Skin of body (tissue), 1 donor: ENCODE measurements at regions not wholly inside any gene's neighbourhood (a gene's known extent, or its start where the extent isn't known, plus 50 kb on each side); places are given as distances from the start of the nearest gene placed in this dataset.
A peak's percentile ranks its signal among the peaks of the same experiment; 100 is the strongest.
"Not testable (repeated sequence)": the region's sequence is repeated elsewhere in the genome, so short reads cannot be mapped to it uniquely, and the experiment has no call there.

ENCODE experiments used
- DNase-seq: peaks from one replicate; lab custom pipeline; 2025; lab: John Stamatoyannopoulos, UW

DNA sequence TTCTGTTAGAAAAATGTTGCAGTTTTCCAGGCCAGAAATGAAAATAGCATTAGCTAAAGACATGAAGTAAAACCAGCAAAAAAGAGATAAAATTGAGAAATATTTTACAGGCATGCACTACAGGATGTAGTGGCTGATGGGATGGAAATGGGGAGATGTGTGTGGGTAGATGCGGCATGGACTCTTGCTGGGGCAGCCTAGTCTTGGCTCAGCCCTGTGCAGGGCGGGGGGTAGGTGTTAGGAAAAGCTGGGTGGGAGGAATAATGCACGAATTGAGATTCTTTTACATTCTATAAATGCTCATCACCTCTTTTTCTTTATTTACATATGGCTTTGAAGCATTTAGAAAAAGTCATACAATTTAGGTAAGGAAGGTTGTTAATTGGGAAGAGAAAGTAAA, 334.2 kb downstream of the NUP35 start:
- no peak for DNase-seq

DNA sequence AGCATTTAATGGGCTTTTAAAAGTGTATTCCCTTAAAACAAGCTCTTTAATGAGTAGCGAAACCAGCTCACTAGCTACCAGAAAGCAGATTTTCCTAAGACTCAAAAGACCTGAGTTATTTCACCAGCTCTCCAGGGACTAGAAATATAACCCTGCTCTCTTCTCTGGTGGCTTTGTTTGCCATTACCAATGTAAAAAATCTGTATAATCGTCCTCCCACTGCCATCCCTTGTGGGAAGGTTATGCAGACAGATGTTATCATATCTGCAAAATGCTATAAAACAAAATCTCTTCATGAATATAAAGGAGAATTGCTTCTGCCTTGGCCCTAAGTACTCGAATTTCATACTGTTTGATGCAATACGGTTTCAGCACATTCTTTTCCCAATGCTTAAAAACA, 335.2 kb downstream of the NUP35 start:
- peak; percentile 1 for DNase-seq

DNA sequence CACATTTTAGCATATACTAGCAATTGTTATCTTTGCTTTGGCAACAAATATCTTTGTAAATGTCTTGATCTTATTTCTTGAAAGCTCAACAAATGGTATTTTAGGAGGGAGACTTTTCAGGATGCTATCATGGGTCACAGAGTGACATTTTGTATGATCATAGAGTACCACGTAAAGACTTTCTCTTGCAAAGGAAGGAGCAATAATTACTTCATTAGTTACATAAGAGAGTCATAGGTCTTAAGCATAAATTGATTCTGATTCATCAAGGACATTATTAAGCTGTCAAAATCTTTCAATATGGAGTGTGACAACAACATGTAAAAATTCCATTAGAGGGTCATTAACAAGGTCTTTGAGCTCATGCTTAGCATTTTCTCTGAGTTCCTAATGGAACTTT, 339.6 kb downstream of the NUP35 start:
- no peak for DNase-seq

DNA sequence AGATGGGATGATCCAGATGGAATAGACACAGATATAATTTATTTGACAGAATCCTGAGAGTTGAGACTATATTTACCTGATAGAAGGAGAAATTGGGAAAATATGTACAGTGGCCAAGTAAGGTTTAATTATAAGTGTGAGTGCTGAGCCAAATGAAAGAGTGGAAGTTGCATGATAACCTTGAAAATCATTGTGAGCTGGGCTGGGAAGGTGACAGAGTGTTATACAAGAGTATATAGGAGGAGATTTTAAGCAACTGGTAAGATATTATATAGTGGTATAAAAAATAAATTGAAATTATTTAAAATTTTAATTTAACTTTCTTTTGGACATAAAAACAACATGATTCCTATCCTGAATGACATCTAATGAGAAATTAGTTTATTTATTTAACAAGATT, 340.8 kb downstream of the NUP35 start:
- no peak for DNase-seq

DNA sequence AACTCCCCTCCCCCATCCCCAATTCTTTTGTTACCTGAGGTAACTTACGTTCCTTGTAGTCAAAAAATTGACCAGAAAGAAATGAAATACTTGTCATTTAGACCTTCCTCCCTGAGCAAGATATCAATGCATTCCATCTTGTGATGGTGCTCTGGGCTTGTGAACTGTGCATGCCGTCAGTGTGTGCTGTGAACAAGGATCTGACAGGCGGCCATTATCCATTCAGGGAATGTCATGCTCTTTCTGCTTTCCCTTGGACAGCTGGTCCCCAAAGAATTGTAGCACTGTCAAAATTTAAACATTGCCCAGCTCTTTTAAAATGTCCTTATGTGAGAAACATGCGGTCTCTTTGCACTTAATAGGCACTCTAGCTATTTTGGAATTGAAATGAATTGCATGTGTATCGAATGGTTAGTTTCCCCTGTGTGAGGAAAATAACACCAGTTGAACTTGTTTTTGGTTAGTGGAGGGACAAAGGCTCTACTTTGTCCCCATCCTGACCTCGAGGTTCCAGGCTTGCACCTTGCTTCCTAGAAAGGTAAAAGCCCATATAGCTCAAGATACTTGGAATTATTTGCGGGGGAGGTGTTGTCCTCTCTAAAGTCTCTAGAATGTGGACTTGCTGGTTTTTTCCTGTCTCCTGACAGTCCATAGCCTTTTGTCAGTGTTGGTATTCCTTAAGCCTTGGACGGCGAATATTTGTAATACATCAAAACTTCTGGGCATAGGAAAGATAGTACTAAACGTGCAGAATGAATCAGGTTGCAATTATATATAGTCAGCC, 350.9 kb downstream of the NUP35 start:
- no peak for DNase-seq

DNA sequence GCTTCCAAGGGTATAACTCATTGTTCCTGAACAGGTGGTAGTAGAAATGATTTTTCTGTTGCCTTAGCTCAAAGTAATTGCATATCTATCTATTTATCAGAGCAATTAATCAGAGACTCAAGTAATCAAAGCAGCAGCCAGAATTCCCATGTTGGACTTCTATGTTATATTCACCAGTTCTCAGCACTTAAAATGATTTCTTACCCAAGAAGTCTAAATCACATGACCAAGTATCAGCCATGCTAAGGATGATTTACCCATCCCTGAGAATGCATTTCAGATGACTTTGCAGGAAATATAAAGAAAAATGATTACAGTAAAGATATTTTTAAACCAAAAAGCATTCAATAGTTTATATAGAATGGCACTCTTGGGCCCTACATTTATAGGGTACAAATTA, 352.2 kb downstream of the NUP35 start:
- no peak for DNase-seq

DNA sequence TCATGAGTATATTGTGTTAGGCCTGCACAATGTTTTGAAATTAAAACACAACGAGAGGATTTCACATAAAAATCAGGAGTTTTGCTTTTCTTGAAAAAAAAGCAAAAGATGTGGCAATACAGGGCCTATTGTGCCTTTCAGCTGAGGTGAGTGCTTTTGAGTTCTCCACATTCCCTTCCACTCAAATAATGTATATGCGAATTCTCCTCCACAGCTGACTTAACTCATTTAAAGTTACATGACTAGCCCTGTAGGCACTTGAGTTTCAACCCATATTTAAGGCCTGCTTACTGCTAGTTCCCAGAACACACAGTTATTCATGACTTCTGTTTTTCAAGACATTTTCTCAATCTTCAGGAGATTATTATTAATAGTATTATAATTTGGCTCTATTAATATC, 353.1 kb downstream of the NUP35 start:
- no peak for DNase-seq

DNA sequence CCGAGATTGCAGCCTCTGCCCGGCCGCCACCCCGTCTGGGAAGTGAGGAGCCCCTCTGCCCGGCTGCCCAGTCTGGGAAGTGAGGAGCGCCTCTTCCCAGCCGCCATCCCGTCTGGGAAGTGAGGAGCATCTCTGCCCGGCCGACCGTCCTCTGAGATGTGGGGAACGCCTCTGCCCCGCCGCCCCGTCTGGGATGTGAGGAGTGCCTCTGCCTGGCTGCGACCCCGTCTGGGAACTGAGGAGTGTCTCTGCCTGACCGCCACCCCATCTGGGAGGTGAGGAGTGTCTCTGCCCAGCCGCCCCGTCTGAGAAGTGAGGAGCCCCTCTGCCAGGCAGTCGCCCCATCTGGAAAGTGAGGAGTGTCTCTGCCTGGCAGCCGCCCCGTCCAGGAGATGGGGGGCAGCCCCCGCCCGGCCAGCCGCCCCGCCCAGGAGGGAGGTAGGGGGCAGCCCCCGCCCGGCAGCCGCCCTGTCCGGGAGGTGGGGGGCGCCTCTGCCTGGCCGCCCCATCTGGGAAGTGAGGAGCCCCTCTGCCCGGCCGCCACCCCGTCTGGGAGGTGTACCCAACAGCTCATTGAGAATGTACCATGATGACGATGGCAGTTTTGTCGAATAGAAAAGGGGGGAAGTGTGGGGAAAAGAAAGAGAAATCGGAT, 354.8 kb downstream of the NUP35 start:
- DNase-seq: not testable (repeated sequence)

DNA sequence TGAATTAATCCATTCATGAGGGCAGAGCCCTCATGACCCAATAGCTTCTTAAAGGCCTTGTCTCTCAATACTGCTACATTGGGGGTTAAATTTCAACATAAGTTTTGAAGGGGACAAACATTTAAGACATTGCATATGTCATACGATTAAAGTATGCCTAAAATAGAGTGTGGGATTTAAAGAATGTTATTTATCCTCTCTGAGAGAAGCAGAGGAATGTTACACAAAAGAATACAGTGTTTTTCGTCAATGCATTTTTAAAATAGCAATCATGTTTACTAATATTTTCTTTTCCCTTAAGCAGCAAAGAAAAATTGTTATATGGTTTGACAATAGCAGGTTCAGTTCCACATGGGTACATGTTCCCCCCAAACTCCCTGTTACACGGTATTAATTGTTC, 363.1 kb downstream of the NUP35 start:
- no peak for DNase-seq

DNA sequence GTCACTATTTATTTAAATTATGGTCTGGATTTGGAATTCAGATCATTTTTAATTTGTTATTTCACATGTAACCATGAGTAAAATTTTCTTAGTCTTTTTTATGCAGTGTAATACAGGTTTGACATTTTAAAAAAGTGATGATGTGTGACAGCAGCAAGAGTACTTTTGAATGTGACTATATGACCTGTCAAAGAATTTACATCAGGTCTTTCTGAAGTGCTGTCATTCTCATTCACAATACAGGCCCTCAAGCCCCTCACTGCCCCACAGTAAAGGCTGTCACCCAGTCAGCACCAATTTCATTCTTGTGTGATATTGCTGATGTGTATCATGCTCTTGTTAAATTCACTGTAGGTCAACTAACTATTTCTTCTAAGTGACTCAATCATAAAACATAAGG, 364.2 kb downstream of the NUP35 start:
- no peak for DNase-seq

DNA sequence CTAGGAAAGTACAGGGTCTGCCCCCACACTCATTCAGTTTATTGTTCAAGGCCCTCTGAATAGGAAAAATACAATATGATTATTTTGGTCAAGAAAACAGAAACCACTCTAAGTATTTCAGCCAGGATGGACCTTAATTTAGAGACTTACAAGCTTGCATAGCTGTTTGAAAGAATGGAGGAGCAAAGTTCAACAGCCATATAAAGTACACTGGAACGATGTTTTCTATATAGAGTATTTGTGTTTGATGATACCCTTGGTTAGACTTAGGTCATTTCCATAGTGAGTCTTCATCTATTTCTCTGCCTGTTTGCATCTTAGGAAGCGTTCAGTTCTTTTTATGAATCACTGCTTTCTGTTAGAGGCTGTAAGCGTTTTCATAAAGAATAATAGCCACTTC, 366.2 kb downstream of the NUP35 start:
- DNase-seq: no peak

DNA sequence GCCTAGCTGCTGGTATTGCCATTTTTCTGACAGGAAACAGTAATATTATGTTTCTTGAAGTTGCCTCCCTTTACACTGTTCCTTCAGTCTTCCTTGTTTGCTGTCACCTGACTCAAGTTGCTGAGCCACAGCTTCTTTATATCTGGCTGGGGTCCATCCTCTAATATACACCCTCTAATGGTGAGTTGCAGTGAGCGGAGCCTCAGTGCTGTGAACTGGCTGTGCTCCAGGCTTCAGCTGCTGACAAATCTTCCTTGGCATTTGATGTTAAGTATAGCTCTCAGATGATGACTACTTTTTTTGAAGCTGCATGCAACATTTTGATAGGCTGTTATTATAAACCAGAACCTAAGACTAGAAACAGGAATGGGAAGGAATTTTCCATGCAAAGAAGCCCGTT, 366.7 kb downstream of the NUP35 start:
- DNase-seq: no peak

DNA sequence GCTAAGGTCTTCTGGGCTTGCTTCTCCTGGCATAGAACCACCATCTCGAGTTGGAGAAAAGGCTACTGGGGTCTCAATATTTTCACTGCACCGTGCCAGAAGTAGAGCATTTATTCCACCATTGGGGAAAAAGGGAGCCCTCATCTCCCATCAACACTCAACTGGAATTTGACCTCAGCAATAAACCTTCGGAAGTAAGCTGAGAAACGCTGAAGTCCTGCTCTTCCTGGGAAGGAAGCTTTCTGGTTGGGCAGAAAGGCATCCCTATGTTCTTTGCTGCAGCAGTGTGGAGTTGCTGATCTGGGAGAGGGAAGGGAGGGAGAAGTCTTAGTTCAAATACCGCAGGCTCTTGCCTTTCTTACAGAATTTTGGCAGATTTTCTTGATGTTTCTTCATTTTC, 368.8 kb downstream of the NUP35 start:
- DNase-seq: no peak

DNA sequence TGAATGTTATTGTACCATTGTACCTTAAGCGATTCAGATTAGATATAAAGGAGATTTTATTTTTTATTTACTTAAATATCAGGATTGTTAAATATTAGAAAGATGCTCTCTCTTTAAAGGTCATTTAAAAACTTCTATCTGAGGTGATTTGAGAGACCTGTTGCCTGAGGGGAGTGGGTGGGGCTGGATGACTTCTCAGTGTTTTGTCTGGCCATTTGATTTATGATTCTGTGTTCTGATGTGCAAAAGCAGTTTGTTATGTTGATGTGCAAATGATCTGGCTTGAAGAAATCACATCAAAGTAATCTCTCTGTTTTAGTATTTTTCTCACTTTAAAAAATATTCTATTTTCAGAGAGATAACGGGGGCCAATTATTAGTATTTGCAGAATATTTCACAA, 370.8 kb downstream of the NUP35 start:
- DNase-seq: no peak

DNA sequence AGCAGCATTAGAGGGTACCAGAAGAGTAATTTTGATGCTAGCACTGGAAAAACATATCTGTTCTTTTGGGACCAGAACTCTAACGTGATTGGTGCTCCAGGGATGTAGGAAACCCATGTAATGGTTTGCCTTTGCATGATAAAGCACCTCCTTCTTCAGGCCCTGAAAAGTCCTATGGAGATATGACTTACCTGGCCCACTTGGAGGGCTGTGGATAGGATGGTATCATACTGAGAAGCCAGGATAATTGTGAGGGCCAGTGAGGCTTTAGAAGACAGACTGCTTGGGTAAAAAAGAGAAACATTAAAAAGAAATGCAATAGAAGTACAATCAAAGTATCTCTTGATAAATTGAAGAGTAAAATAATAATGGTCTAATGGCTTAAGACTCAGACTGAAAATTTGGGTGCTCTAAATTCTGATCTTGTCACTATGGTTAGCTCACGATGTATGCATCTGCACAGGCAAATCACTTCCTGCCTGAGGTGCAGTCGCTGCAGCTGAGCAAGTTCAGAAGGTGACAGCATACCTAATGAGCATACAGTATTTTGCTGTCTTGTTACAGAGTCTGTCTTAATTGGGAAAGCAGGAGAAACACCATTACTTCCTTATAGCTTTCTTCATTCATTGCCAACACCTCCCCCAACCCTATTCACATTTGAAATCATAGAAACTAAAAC, 371.5 kb downstream of the NUP35 start:
- no peak for DNase-seq

DNA sequence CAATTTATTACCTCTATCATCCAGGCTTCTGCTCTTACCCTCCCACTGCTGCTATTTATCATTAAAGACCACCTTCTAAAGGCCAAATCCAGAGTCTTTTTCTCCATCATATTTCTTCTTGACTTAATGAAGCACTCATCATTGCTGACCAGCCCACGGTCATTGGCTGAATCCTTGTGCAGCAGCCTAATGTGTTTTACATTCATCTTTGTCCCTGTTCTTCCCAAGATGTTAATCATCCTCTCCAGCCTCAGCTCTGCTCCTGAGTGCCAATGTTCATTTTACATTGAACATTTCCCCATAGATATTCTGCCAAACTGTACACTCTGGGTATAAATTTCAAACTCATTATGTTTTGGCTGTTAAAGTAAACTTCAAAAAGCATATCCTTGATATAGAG, 373.6 kb downstream of the NUP35 start:
- no peak for DNase-seq

DNA sequence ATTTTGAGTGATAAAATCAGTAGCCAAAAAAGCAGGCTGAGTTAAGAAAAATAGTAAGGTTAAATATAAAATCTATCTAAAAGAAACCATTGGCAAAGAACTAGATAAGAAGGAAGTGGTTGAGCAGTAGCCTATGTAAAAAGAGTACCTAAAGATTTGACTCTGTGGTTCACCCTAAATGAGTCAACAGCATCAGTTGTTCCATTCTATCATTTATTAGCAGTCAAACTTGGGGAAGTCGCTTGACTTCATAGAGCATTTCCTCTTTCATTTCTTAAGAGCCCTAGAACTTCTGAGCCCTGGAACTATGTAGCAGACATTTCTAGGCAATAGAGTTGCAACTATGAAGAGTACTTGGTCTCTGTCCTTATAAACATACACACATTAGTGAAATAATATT, 381.7 kb downstream of the NUP35 start:
- no peak for DNase-seq

DNA sequence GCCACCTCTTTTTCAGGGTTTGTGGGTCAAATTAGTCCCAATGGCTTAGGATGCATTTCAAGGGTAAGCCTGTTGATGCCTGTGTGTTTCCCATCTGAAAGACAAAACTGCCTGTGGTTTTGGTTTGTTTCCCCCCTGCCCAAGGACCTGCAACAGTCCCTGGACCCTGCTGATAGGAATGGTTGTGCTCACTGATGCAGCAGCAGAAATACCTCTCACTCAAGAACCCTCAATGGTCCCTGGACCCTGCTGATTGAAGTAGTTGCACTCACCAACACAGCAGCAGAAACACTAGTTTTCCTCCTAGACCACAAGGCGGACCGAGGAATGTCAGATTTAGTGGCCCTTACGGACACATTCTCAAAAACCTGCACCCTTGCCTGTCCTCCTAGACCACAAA, 386.9 kb downstream of the NUP35 start:
- no peak for DNase-seq

DNA sequence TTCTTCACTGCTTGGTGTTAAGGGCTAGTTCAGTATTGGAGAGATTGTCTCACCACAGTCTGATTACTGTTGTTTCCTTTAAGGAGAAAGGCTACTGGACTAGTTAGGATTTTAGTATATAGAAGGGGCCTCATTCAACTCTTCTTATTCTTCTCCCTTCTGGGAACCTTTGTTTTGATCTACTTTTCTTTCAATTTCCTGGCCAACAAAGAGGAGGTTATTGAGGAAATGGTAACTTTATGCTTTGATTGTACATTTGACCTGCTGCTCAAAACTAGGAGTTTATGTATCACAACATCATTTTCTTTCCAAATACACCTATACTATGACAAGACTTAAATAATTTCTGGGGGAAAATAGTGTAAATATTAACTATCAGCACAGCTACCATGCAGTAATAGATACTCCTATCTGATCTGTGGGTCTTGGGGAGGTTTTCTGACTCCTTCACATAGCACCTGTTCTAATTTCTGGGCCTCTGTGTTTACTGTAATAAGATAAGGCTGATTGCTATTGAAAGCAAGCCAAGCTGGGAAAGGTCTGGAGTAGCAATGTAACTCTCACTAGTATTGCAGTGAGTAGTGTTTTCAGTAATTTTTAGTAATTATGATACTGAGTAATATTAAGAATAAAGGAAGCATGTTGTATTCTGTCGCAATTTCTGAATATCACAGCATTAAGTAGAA, 395.3 kb downstream of the NUP35 start:
- DNase-seq: no peak

DNA sequence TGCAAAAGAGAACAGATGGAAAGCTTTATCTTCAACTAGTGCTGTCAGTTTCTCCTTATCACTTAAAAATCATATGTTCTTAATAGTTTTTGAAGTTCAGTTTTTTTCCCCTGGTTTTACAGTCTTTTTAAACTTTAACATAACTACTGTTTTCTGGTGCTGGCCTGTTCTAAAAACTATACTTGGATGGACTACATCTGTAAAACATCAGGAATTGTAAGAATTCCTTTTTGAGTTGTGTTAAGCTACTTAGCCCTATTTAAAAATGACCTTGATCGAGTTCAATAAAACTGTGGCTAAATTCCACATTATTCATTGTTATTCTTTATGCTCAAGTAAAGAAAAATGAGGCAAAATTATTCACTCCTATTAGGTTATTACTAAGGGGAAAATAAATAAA, 397.7 kb downstream of the NUP35 start:
- DNase-seq: no peak

DNA sequence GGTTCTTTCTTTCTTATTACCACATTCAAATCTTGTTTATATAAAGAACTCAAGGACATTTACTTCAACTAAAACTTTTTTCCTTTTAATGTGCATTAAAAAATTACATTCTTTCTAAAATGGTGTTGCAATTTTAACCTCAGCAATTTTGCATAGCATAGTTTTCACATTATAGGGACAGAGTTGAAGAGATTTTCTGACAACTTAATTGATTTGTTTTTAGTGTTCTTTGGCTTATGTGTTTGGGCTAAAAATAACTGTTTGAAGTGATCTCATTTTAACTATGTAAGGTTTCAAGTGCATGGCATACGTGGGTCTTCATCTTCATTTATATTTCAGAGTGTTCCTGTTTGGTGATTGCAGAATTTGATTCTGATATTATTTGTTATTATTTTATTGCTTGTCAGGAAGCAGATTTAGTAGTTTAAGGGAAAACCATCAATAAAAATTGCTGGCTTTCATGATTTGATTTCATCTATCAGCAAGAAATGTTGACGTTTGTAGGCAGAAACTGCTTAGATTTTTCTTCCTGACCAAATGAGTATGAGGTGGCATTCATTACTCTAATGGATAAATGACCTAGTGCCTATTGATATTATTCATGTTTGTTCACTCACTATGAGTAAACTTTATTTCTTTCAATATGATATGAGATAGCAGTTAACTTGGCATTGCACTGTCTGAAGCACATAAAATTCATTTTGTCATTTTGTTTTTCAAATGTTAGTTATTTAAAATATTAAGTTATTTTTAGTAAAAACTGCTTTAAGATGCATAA, 398.4 kb downstream of the NUP35 start:
- DNase-seq: no peak
